ENCODE measurements at regions not wholly inside any gene's neighbourhood (a gene's known extent, or its start where the extent isn't known, plus 50 kb on each side); places are given as distances from the start of the nearest gene placed in this dataset.

- TF ChIP-seq, protein P1, sequence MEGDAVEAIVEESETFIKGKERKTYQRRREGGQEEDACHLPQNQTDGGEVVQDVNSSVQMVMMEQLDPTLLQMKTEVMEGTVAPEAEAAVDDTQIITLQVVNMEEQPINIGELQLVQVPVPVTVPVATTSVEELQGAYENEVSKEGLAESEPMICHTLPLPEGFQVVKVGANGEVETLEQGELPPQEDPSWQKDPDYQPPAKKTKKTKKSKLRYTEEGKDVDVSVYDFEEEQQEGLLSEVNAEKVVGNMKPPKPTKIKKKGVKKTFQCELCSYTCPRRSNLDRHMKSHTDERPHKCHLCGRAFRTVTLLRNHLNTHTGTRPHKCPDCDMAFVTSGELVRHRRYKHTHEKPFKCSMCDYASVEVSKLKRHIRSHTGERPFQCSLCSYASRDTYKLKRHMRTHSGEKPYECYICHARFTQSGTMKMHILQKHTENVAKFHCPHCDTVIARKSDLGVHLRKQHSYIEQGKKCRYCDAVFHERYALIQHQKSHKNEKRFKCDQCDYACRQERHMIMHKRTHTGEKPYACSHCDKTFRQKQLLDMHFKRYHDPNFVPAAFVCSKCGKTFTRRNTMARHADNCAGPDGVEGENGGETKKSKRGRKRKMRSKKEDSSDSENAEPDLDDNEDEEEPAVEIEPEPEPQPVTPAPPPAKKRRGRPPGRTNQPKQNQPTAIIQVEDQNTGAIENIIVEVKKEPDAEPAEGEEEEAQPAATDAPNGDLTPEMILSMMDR (IDR thresholded peaks at IDR 0.05) = no peak
- TF ChIP-seq POLR2A (IDR thresholded peaks at IDR 0.05) = no peak
Observed at GRCh38 chr6:137309078-137309762, 90.0 kb upstream of the IFNGR1 start.

All from body of pancreas (tissue), 4 donors.